HG03097 (cell line): ENCODE measurements at regions not wholly inside any gene's neighbourhood (a gene's known extent, or its start where the extent isn't known, plus 50 kb on each side); places are given as distances from the start of the nearest gene placed in this dataset.

Experiments used
- ATAC-seq: cut with Tn5 transposase; IDR thresholded peaks from one replicate; pipeline ENCODE4 v1.9.1; 2021; ENCODE audit not compliant: unreplicated experiment, low FRiP score

GRCh38 chr18:56323673-56324072 lies 314.7 kb downstream of the TXNL1 start:
- ATAC-seq = no peak

- ATAC-seq = no peak
Measured at GRCh38 chr18:56322406-56322805, 316.0 kb downstream of the TXNL1 start.

GRCh38 chr18:56321470-56321869 lies 316.9 kb downstream of the TXNL1 start:
- no peak for ATAC-seq

GRCh38 chr18:56319953-56320352 lies 318.4 kb downstream of the TXNL1 start:
- ATAC-seq = no peak

GRCh38 chr18:56316727-56317126 lies 321.7 kb downstream of the TXNL1 start:
- no peak for ATAC-seq

- ATAC-seq = no peak
Measured at GRCh38 chr18:56315363-56315762, 323.0 kb downstream of the TXNL1 start.

GRCh38 chr18:56314396-56314795 lies 324.0 kb downstream of the TXNL1 start:
- no peak for ATAC-seq

- ATAC-seq = no peak
Measured at GRCh38 chr18:56312551-56313335, 325.6 kb downstream of the TXNL1 start.

GRCh38 chr18:56309104-56309503 lies 329.3 kb downstream of the TXNL1 start:
- no peak for ATAC-seq

GRCh38 chr18:56307354-56308170 lies 330.8 kb downstream of the TXNL1 start:
- ATAC-seq = no peak

- no peak for ATAC-seq
Measured at GRCh38 chr18:56306797-56307196, 331.6 kb downstream of the TXNL1 start.

- no peak for ATAC-seq
Measured at GRCh38 chr18:56305583-56305982, 332.8 kb downstream of the TXNL1 start.

GRCh38 chr18:56302156-56302555 lies 336.2 kb downstream of the TXNL1 start:
- no peak for ATAC-seq

- ATAC-seq = no peak
Measured at GRCh38 chr18:56299740-56300139, 338.7 kb downstream of the TXNL1 start.

GRCh38 chr18:56298935-56299334 lies 339.5 kb downstream of the TXNL1 start:
- no peak for ATAC-seq

GRCh38 chr18:56296381-56296780 lies 342.0 kb downstream of the TXNL1 start:
- no peak for ATAC-seq

GRCh38 chr18:56294484-56295183 lies 343.8 kb downstream of the TXNL1 start:
- no peak for ATAC-seq

GRCh38 chr18:56291294-56291693 lies 347.1 kb downstream of the TXNL1 start:
- ATAC-seq = no peak

- no peak for ATAC-seq
Measured at GRCh38 chr18:56289381-56289780, 349.0 kb downstream of the TXNL1 start.

GRCh38 chr18:56286775-56287325 lies 351.5 kb downstream of the TXNL1 start:
- ATAC-seq = no peak
